Activated CD4-positive, alpha-beta memory T cell treated with anti-CD3 and anti-CD28 coated beads, Interleukin-2, amount 10 ng/mL, durations not matched to agents 7 days and 5 days (primary cell): ENCODE measurements at regions not wholly inside any gene's neighbourhood (a gene's known extent, or its start where the extent isn't known, plus 50 kb on each side); places are given as distances from the start of the nearest gene placed in this dataset.

Source experiments
- CTCF ChIA-PET: fragments of 350-600 bp; sonication (Branson Sonifier 250); formaldehyde crosslinking; loops from one replicate; lab custom pipeline; 2021; ENCODE audit warnings: antibody characterized with exemption, inconsistent platforms; lab: Charles Lee
- POLR2A ChIA-PET: fragments of 350-600 bp; sonication (Branson Sonifier 250); formaldehyde crosslinking; loops from one replicate; lab custom pipeline; 2021; ENCODE audit warnings: antibody characterized with exemption; lab: Charles Lee
- DNase-seq: peaks from one replicate; pipeline ENCODE4 v3.0.0-alpha.2; 2020
- H3K27ac Mint-ChIP-seq: one replicate; pipeline ENCODE4 v1.8.0; 2021; ENCODE audit warnings: mild to moderate bottlenecking, mixed read lengths
- H3K27me3 Mint-ChIP-seq: one replicate; pipeline ENCODE4 v1.8.0; 2021; ENCODE audit warnings: mixed read lengths
- H3K36me3 Mint-ChIP-seq: one replicate; pipeline ENCODE4 v1.8.0; 2021; ENCODE audit warnings: low read depth, mixed read lengths
- H3K4me1 Mint-ChIP-seq: one replicate; pipeline ENCODE4 v1.8.0; 2021; ENCODE audit warnings: mixed read lengths
- H3K4me3 Mint-ChIP-seq: one replicate; pipeline ENCODE4 v1.8.0; 2021; ENCODE audit warnings: mild to moderate bottlenecking, mixed read lengths
- H3K9me3 Mint-ChIP-seq: one replicate; pipeline ENCODE4 v1.8.0; 2021; ENCODE audit warnings: mixed read lengths

GRCh38 chr1:208616776-208617175, 372.6 kb upstream of the PLXNA2 start:
- DNase-seq: no peak
- Mint-ChIP-seq H3K9me3 (peaks cover 10% of the 10 kb centered on the region), H3K4me1 (no peaks in the 10 kb centered on the region), H3K36me3 (no peaks in the 10 kb centered on the region), H3K27ac (no peak overlapping the region), H3K4me3 (no peak overlapping the region), H3K27me3 (no peaks in the 10 kb centered on the region)
- CTCF ChIA-PET: no interaction called here
- POLR2A ChIA-PET: no interaction called here

GRCh38 chr1:208628022-208628914, 384.1 kb upstream of the PLXNA2 start:
- H3K36me3 Mint-ChIP-seq: no peaks in the 10 kb centered on the region
- POLR2A ChIA-PET: no interaction called here
- no peaks in the 10 kb centered on the region for H3K9me3 Mint-ChIP-seq
- CTCF ChIA-PET: no interaction called here
- H3K27ac Mint-ChIP-seq: no peak overlapping the region
- no peak overlapping the region for H3K4me3 Mint-ChIP-seq
- no peaks in the 10 kb centered on the region for H3K4me1 Mint-ChIP-seq
- H3K27me3 Mint-ChIP-seq: no peaks in the 10 kb centered on the region
- DNase-seq: no peak

GRCh38 chr1:208631092-208631491, 386.9 kb upstream of the PLXNA2 start:
- Mint-ChIP-seq H3K4me3 (no peak overlapping the region), H3K27me3 (no peaks in the 10 kb centered on the region), H3K27ac (no peak overlapping the region), H3K4me1 (no peaks in the 10 kb centered on the region), H3K36me3 (no peaks in the 10 kb centered on the region), H3K9me3 (no peaks in the 10 kb centered on the region)
- ChIA-PET CTCF (no interaction called here), POLR2A (no interaction called here)
- DNase-seq: no peak

- Mint-ChIP-seq H3K27me3 (no peaks in the 10 kb centered on the region), H3K9me3 (no peaks in the 10 kb centered on the region), H3K4me1 (no peaks in the 10 kb centered on the region), H3K36me3 (no peaks in the 10 kb centered on the region), H3K4me3 (no peak overlapping the region), H3K27ac (no peak overlapping the region)
- POLR2A ChIA-PET: no interaction called here
- CTCF ChIA-PET: no interaction called here
- no peak for DNase-seq
These were observed 387.3 kb upstream of the PLXNA2 start for GRCh38 chr1:208631506-208631905.

GRCh38 chr1:208634346-208635140, 390.4 kb upstream of the PLXNA2 start:
- Mint-ChIP-seq H3K4me3 (no peak overlapping the region), H3K36me3 (no peaks in the 10 kb centered on the region), H3K27me3 (no peaks in the 10 kb centered on the region), H3K4me1 (no peaks in the 10 kb centered on the region), H3K27ac (no peak overlapping the region), H3K9me3 (no peaks in the 10 kb centered on the region)
- ChIA-PET CTCF (no interaction called here), POLR2A (no interaction called here)
- DNase-seq: no peak

GRCh38 chr1:208637181-208637580, 393.0 kb upstream of the PLXNA2 start:
- Mint-ChIP-seq H3K36me3 (no peaks in the 10 kb centered on the region), H3K4me1 (no peaks in the 10 kb centered on the region), H3K4me3 (no peak overlapping the region), H3K27me3 (no peaks in the 10 kb centered on the region), H3K9me3 (no peaks in the 10 kb centered on the region), H3K27ac (no peak overlapping the region)
- DNase-seq: no peak
- CTCF ChIA-PET: no interaction called here
- POLR2A ChIA-PET: no interaction called here

GRCh38 chr1:208639382-208639781, 395.2 kb upstream of the PLXNA2 start:
- H3K27ac Mint-ChIP-seq: no peak overlapping the region
- CTCF ChIA-PET: no interaction called here
- POLR2A ChIA-PET: no interaction called here
- DNase-seq: no peak
- no peaks in the 10 kb centered on the region for H3K9me3 Mint-ChIP-seq
- H3K4me3 Mint-ChIP-seq: no peak overlapping the region
- no peaks in the 10 kb centered on the region for H3K36me3 Mint-ChIP-seq
- H3K4me1 Mint-ChIP-seq: no peaks in the 10 kb centered on the region
- H3K27me3 Mint-ChIP-seq: no peaks in the 10 kb centered on the region

GRCh38 chr1:208640295-208640694, 396.1 kb upstream of the PLXNA2 start:
- POLR2A ChIA-PET: no interaction called here
- Mint-ChIP-seq H3K36me3 (no peaks in the 10 kb centered on the region), H3K27ac (no peak overlapping the region), H3K4me1 (no peaks in the 10 kb centered on the region), H3K27me3 (peaks cover 3% of the 10 kb centered on the region), H3K4me3 (no peak overlapping the region), H3K9me3 (no peaks in the 10 kb centered on the region)
- DNase-seq: no peak
- CTCF ChIA-PET: no interaction called here

GRCh38 chr1:208641579-208642280, 397.5 kb upstream of the PLXNA2 start:
- Mint-ChIP-seq H3K36me3 (no peaks in the 10 kb centered on the region), H3K27ac (no peak overlapping the region), H3K4me1 (no peaks in the 10 kb centered on the region), H3K9me3 (no peaks in the 10 kb centered on the region), H3K27me3 (peaks cover 3% of the 10 kb centered on the region), H3K4me3 (no peak overlapping the region)
- POLR2A ChIA-PET: no interaction called here
- no peak for DNase-seq
- CTCF ChIA-PET: no interaction called here

GRCh38 chr1:208643005-208643597, 398.9 kb upstream of the PLXNA2 start:
- ChIA-PET CTCF (interaction anchor here (1.1 kb wide), 1 partner anchor 9 kb away, joined by 5 read pairs; no protein-coding TSS in a partner anchor), POLR2A (no interaction called here)
- Mint-ChIP-seq H3K27me3 (peaks cover 3% of the 10 kb centered on the region), H3K27ac (no peak overlapping the region), H3K4me3 (no peak overlapping the region), H3K36me3 (no peaks in the 10 kb centered on the region), H3K9me3 (no peaks in the 10 kb centered on the region), H3K4me1 (no peaks in the 10 kb centered on the region)
- no peak for DNase-seq

- H3K27ac Mint-ChIP-seq: no peak overlapping the region
These were observed 400.4 kb upstream of the PLXNA2 start for GRCh38 chr1:208644401-208645160.

GRCh38 chr1:208646431-208646830, 402.2 kb upstream of the PLXNA2 start:
- CTCF ChIA-PET: no interaction called here
- POLR2A ChIA-PET: no interaction called here
- H3K9me3 Mint-ChIP-seq: no peaks in the 10 kb centered on the region

More at GRCh38 chr1:208644401-208645160, 400.4 kb upstream of the PLXNA2 start:
- no peaks in the 10 kb centered on the region for H3K36me3 Mint-ChIP-seq
- H3K27me3 Mint-ChIP-seq: peaks cover 3% of the 10 kb centered on the region
- H3K4me1 Mint-ChIP-seq: no peaks in the 10 kb centered on the region
- CTCF ChIA-PET: no interaction called here
- DNase-seq: no peak
- no peak overlapping the region for H3K4me3 Mint-ChIP-seq
- POLR2A ChIA-PET: no interaction called here
- H3K9me3 Mint-ChIP-seq: no peaks in the 10 kb centered on the region

More at GRCh38 chr1:208646431-208646830, 402.2 kb upstream of the PLXNA2 start:
- H3K4me1 Mint-ChIP-seq: no peaks in the 10 kb centered on the region
- no peaks in the 10 kb centered on the region for H3K36me3 Mint-ChIP-seq
- H3K4me3 Mint-ChIP-seq: no peak overlapping the region
- peaks cover 3% of the 10 kb centered on the region for H3K27me3 Mint-ChIP-seq
- no peak for DNase-seq
- no peak overlapping the region for H3K27ac Mint-ChIP-seq
